Skin epidermis (tissue), 12 donors: ENCODE measurements at regions not wholly inside any gene's neighbourhood (a gene's known extent, or its start where the extent isn't known, plus 50 kb on each side); places are given as distances from the start of the nearest gene placed in this dataset.

Experiments
- H3K27ac ChIP-seq, 21 experiments: fragments of 200-600 bp; sonication (generic) in 11 of 21; one replicate each; pipeline ENCODE4 v1.5.0; 2020; ENCODE audit warnings: mild to moderate bottlenecking in 3 of 21, inconsistent platforms in 2 of 21, moderate library complexity in 2 of 21
- H3K4me3 ChIP-seq, 7 experiments: fragments of 200-600 bp; sonication (generic) in 2 of 7; one replicate each; pipeline ENCODE4 v1.5.0; 2020; ENCODE audit warnings: inconsistent platforms in 2 of 7, mild to moderate bottlenecking in 2 of 7, moderate library complexity in 1 of 7

DNA sequence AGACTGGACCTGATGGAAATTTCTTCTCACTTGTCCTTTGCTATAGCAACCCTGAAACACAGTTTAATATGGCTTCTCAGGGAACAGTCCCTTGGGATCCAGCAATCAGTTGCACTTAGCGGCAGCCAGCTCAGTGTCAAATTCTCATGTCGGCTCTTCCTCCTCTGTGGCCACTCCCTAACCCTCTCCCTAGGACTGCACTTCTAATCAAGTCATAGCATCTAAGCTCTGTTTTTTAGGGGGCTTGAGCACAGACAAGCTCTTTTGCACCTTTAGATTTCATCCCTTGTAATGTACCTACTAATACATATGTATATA is 250.5 kb upstream of the TLE3 start:
- Histone ChIP-seq H3K4me3 (no peak overlapping the region), H3K27ac (no peak overlapping the region)

DNA sequence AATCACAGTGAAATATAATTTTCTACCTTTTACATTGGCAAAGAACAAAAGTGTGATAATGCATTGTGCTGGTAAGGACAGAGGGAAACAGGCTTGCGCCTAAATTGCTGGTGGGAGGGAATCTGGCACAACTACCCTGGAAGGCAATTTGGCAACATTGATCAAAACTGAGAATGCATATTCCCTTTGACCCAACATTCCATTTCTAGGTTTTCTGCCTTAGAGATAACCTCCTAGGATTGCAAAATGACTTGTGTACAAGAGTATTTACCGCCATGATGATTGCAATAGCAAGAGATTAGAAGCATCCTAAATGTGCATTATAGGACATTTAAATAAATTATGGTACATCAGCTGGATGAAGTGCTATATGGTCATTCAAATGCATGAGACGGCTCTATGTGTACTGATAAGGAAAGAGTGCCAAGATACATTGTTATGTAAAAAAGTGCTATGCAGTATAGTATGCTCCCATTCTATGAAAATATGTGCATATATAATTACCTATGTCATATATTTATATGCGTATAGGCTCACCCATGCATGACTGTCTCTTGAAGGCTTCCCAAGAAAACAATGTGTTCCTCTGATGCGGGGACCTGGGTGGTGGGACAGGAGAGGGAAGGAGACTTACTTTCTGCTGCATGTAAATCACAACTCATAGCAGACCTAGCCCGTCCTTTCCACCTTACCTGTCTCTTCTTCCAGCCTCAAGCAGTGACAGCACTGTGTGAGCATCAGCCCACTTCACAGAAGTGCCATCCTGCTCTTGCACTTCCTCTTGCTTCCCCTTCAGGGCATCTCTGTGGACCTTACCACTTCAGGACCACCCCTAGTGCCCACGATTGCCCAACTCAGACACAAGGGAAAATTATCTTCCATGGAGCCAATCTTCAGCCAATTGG is 249.9 kb upstream of the TLE3 start:
- Histone ChIP-seq H3K27ac (no peak overlapping the region), H3K4me3 (no peak overlapping the region)

DNA sequence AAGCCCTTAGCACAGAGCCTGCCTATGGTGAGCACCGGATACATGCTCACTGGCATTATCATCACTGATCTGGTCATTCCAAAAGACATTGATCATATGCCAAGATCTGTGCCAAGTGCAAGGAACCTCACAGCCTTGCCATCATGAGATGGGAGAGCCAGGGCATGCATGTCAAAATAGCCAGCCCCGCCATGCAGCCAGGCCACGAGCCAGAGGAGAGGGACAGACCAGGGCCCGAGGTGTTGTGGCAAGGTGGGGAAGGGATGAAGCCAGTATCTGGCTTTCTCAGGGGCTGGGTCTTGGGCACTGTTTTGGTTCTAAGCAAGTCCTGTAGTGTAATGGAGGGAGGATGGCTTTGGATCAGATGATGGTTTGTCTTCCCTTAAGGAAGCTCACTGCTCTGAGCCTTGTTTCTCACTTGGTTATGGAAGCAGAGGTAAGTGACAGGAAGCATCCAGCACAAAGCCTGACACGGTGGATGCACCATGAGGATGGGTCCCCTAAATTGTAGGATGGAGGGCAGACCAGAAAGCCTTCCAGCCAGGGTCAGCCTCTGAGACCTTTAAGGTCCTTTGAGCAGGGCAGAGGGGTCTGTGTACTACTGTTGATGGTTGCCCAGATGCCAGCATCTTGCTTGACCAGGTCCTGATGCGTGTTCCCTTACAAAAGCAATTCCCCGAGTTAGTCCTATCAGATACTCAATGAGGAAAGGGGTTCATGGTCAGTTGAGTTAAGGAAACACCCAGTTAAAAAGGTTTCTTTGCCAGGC is 247.7 kb upstream of the TLE3 start:
- no peak overlapping the region for H3K27ac ChIP-seq
- H3K4me3 ChIP-seq, result no peak overlapping the region

DNA sequence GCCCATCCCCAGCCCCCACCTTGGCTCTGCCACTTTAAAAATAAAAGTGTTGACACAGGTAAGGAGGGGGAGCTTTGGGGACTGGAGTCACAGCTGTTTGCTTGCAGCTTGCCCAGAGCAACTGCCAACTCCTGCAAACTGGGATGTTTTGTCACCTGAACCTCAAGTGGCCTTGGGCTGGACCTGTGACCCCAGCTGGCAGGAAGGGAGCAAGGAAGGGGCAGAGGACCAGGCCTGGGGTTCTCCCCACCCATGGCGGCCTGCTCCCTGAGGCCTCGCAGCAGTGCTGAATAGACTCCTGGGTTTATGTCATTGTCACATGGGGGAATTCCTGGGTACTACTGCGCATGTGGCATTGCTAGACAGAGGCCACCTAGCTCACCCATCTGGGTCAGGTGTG is 246.9 kb upstream of the TLE3 start:
- Histone ChIP-seq H3K4me3 (no peak overlapping the region), H3K27ac (no peak overlapping the region)

DNA sequence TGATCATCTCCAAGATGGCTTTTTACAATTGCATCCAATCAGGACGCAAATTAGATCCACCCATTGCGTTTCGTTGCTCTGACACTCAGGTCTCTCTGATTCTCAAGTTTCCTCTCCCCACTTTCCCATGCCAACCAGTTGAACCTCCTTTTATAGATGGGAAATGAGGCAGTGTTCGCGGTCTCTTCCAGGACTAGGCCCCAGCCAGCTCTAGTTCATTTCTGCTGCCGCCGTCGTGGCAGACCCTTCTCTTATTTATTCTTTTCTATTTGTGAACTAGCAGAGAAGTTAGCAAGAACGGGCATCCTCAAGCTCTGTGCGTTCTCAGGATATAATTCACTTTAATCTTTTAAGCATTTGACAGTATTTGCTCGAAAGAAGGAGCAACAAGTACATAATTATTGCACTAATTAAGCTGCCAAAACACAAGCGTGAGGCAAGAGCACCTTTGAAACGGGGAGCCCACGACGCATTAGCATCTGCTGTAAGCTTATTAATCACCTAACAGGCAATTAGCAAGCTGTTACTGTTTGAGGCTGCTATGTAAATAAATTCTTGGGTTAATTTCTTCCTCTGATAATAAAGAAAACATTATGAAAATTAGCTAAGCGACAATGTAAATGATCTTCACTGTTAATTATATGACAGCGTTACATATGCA is 246.4 kb upstream of the TLE3 start:
- Histone ChIP-seq H3K4me3 (no peak overlapping the region), H3K27ac (no peak overlapping the region)

DNA sequence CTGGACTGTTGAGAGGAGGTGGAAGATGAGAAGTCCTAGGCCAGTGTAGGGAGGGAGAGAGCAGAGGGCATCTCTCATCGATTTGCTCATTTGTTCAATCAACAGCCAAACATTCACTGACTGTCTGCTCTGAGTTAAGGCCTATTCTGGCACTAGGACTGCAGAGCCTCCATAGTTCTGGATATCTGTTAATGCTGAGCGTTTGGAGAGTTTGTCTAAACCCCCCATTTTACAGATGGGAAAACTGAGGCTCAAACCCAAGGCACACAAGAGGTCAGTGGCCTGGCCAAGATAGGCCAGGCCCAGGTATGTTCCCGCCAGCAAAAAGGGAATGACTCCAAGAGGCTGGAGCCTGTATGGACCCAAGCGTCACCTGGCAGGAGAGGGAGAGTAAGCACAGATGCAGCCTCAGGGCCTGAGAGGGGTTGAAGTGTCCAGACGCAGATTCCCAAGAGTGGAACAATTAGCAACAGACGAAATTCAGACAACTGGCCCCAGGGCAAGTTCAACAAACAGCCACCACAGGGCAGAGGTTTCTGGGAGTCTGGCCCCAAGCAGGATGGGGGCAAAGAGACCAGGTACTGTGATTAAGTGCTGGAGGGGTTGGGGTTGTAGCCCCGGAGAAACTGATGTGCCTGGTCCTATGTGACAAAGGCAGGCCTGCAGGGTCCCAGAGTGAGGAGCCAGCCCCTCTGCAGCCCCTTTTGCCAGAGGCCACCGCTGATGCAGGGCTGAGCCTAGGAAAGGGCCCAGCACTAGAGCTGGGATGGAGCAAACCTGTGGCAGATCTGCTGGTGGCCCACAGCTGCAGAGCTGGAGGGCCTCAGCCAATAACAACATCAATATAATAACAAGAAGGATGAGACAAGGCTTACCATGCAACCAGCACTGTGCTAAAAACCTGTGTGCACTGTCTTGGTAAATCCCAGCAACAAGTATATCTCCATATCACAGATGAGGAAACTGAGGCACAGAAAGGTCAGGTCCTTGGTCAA is 245.1 kb upstream of the TLE3 start:
- H3K27ac ChIP-seq, result no peak overlapping the region
- H3K4me3 ChIP-seq, result no peak overlapping the region

DNA sequence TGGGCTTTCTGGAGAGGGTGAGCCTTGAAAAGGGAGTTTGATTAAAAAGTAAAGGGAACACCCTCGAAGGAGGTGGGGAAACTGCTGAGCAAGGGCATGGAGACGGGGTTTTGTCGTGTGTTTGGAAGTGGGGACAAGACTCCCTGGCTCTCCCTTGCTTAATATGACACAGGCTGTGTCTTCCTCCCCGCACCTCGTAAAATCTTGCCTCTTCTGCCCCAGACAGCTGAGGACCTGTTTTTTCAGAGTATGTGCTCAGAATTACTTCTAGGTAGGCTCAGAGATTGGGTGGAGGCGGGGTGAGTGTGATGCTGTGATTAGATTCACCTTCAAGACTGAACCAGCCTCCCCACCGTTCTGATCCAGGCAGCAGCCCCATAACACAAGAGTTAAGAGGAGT is 244.4 kb upstream of the TLE3 start:
- Histone ChIP-seq H3K27ac (no peak overlapping the region), H3K4me3 (no peak overlapping the region)

DNA sequence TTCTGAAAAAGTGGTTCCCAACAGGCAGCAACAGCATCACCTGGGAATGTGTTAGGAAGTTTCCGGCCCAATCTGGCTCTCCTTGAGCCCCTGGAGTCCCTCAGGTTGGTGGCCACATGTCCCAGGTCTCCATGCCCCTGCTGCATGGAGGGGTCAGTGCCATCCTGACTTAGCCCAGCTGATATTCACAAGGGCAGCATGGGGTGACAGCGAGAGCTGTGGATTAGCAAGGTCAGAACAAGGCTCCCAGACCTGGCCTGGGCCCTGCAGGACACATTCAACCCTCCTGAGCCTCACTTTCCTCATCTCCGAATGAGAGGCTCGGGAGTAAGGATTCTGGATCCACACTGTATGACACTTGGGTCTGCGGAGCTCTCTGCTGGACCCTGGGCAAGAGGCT is 243.8 kb upstream of the TLE3 start:
- no peak overlapping the region for H3K27ac ChIP-seq
- no peak overlapping the region for H3K4me3 ChIP-seq

DNA sequence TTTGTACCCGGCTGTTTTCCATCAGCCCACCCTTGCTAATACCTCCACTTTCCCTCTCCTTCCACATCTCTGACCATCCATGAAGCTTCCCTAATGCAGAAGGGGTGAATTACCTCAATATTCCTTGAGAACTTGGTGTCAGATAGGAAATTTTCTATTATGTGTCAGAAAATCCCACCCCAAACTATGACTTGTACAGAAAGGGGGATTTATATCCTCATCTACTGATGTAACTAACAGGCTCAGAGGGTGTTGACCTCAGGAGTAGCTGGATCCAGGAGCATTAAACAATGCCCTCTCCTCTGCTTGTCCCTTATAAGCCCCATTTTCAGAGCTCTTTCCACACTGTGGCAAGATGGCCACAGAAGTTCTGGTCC is 242.8 kb upstream of the TLE3 start:
- Histone ChIP-seq H3K27ac (peak overlapping the region in 4 of 21 experiments; percentile 0 to 39 (median 14)), H3K4me3 (no peak overlapping the region)

DNA sequence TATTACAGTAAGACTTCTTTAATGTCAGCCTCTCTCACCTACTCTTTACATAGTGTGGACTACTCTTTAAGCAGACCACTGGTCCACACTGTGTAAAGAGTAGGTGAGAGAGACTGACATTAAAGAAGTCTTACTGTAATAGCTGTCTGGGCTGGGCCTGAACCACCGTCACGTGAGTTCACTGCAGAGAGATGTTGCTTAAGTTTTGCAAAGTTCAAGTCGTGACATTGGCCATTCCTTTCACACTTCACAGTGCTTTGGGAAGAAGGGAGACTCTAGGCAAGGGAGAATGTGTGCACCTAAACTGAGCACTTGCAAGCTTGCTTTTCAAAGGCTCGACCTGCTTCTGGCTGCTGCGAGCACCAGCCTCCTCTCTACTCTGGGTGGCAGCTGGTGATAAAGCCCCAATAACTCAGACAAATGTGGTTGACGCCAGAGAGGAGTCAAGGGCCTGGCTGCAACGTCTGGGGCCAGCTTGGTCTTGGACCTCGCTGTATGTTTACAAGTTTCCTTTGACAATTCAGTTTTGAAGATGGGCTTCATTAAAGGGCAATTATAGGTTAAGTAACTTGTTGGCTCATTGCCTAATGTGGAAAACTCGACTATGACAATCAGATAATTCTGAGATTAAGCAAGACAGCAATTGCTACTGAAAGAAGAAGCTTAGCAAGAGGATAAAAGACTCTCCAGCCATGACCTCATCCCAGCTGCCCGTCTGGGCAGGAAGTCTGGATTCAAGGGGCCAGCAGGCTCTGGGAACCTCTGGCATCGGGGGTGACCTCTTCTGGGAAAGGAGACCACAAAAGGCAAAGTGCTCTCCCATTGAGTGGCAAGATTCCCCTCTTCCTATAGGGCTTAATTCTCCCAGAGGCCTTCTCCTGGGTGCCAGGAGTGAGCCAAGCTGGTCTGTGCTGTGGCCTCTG is 242.1 kb upstream of the TLE3 start:
- peak overlapping the region in 4 of 21 experiments; percentile 0 to 39 (median 14) for H3K27ac ChIP-seq
- H3K4me3 ChIP-seq, result no peak overlapping the region

DNA sequence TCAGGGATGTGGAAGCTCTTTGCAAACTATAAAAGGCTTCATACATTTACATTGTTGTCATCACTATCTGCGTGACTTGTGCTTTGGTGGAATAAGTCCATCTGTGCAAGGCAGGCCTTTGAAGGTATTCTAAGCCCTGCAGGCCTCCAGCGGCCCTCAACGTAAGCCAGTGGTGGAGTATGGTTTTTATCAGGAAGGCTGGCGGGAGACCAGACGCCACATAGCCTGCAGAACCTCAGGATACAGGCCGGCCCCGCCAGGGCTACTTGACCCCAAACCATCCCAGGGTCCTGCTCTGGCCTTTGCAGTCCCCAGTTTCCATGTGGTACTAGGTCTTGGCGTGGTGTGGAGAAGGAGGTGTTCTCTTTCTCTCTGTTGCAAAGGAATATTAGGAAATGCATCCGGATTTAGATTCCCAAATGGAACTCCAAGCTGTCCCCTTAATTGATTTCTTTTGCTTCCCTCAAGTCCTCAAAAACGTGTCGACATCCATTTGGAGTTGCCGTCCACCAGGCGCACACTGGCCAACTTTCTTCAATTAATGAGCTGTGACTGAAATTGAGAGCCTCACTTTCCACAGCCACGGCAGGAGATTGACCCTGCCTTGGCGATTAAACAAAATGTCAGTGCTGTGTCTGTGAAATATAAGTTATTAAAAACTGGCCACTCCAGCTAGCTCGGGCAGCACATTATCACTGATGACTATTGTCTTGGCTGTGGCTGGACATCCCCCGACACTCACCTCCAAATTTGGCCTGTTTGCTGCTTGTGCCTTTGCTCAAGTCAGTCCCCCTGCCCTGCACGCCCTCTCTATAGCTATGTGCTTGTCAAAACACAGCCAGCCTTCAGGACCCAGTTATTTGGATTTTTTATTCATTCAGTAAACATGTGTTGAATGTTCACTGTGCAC is 239.8 kb upstream of the TLE3 start:
- H3K4me3 ChIP-seq, result no peak overlapping the region

DNA sequence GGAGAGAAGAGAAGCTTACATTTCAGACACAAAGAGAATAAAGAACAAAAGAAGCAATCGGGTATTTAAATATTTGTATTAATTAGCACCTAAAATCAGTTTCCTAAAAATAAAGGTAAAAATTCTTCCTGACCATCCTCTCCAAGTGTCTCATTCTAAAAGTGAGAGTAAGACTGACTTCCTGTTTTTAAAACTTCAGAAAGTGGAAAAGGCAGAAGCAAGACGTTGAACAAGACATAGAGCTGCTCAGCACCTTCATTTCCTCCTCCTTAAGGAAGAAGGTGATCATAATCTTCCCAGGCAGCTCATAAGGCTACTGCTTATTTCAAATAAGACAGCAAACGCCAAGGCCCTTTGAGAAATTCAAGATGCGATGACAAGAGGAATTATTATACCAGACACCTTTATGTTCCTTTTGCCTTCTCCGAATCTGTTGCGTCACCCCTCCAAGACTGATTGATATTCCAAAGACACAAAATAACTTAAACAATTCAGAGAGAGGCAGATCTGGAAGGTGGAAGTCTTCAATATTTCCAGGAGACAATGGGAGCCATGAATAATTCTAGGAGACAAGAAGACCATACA is 238.8 kb upstream of the TLE3 start:
- Histone ChIP-seq H3K4me3 (no peak overlapping the region), H3K27ac (no peak overlapping the region)

More for the DNA sequence above, 239.8 kb upstream of the TLE3 start:
- no peak overlapping the region for H3K27ac ChIP-seq

DNA sequence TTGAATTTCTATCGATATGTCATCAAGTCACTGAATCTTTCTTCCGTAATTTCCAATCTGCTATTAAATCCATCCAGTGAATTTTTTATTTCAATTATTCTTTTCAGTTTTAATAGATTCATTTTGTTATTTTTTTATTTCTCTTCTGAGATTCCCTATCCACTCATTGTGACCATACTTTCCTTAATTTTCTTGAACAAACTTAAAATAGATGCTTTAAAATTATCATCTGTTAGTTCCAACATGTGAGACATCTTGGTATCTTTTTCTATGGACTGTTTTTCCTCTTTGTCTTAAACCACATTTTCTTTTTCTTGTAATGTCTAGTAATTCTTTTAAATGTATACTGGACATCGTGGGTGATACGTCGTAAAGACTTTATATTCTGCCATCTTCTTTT is 236.6 kb upstream of the TLE3 start:
- no peak overlapping the region for H3K4me3 ChIP-seq

DNA sequence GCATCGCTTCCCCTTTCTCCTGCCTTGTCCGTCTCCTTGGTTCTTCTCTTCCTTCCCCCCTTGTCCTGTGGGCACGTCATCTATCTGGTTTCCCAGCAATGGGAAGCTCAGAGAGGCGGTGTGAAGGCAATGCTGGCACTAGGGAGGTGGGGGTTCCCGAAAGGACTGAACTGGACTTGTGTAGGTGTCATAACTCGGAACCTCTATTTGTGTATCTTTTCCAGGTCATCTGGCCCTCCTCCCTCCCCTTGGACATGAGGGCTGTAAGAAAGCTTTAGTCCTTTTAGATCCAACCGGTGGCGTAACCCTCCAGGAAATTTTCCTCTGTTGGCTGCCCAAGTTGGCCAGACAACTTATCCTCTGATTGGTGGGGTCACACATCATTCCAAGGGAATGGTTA is 231.5 kb upstream of the TLE3 start:
- H3K27ac ChIP-seq, result no peak overlapping the region

More for the DNA sequence above, 236.6 kb upstream of the TLE3 start:
- no peak overlapping the region for H3K27ac ChIP-seq

DNA sequence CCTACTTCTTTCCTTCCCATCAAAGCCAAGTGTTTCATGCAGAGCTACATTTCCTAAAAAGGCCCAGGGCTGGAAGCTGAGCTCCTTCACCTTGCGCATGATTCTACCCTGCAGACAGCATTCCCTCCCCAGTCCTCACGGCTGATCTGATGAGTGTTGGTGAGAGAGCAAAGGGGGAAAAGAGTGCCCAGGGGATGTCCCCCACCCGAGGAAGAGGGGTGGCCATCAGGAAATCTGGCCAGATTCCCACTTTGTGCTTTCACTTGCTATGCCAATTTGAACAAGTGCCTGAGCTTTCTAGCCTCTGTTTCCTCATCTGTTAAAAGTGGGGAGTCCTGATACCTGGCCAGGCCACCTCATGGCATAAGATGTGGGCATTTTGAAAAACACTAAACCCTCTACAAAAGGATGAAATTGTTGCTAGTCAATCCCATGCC is 231.0 kb upstream of the TLE3 start:
- Histone ChIP-seq H3K27ac (peak overlapping the region in 5 of 21 experiments; percentile 9 to 60 (median 25)), H3K4me3 (no peak overlapping the region)

More for the DNA sequence above, 231.5 kb upstream of the TLE3 start:
- H3K4me3 ChIP-seq, result no peak overlapping the region

DNA sequence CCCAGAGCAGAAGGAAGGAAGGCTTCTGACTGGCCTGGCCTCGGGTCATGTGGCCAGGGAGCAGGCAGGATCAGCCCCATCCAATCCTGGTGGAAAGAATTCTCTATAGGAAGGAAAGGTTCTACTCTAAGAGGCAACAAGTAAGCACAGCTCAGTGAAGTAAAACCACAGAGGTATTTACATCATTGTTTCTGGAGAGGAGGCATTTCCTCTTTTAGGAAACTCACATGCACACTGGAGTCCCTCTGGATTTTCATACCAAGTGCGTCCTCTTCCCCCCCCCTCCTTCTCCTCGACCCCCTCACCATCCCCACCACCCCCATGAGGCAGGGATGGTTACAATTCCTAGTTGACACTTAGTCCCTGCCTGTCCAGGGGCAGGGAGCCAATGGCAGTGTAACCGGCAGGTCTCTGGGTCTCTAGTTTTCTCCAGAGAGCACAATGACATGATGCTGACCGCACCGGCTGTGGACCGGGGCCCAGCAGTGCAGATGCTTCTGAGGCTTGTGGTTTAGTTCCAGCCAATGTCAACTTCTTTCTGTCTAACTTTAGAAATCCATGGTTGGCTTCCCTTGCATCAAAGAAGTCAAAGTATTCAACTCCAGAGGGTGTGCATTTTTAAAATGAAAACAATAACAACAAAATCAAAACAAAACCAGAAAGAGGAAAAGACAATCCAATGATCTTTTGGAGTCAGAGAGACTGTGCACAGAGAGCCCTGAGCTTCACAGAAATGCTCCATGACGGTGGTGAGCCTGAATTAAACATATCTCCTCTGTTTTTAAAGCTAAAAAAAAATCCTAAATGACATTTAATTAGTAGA is 230.3 kb upstream of the TLE3 start:
- Histone ChIP-seq H3K4me3 (no peak overlapping the region), H3K27ac (peak overlapping the region in 5 of 21 experiments; percentile 9 to 60 (median 25))
